ENCODE measurements at regions not wholly inside any gene's neighbourhood (a gene's known extent, or its start where the extent isn't known, plus 50 kb on each side); places are given as distances from the start of the nearest gene placed in this dataset.

GRCh38 chr3:28958656-28959055 lies 322.2 kb upstream of the RBMS3 start:
- TF ChIP-seq CTCF (conservative IDR thresholded peaks at IDR 0.05): no peak
- no peak for TF ChIP-seq ZFX (IDR thresholded peaks at IDR 0.05)
